GM13977 (cell line): ENCODE measurements at regions not wholly inside any gene's neighbourhood (a gene's known extent, or its start where the extent isn't known, plus 50 kb on each side); places are given as distances from the start of the nearest gene placed in this dataset.

ENCODE experiments used
- DNase-seq: peaks from one replicate; pipeline ENCODE4 v3.0.0; 2012; ENCODE audit warnings: low spot score
- CTCF ChIP-seq: IDR thresholded peaks from 2 replicates; pipeline ENCODE4 v1.5.1; 2012; ENCODE audit warnings: mild to moderate bottlenecking, control low read depth; ENCODE audit not compliant: insufficient read depth; ENCODE audit errors: extremely low read depth, missing control alignments
- in situ Hi-C: fragments of 300-500 bp; cut with MboI; formaldehyde crosslinking; loops from one replicate; pipeline ENCODE4 v1.12.0; 2022; ENCODE audit warnings: low sequenced_read_pairs, low pct_unique_long_range_greater_than_20kb, mixed read lengths, inconsistent platforms; ENCODE audit not compliant: unreplicated experiment

- no peak for TF ChIP-seq CTCF
- DNase-seq: no peak
- in situ Hi-C loops: no loop called here
These were observed 92.2 kb upstream of the GNAQ start for GRCh38 chr9:78123808-78124207.

GRCh38 chr9:78122631-78123030, 91.0 kb upstream of the GNAQ start:
- in situ Hi-C loops: no loop called here
- TF ChIP-seq CTCF: no peak
- DNase-seq: no peak

GRCh38 chr9:78121488-78121887, 89.9 kb upstream of the GNAQ start:
- peak; percentile 58 for TF ChIP-seq CTCF
- in situ Hi-C loops: no loop called here

GRCh38 chr9:78118742-78119473, 87.3 kb upstream of the GNAQ start:
- DNase-seq: peak; percentile 50
- no peak for TF ChIP-seq CTCF
- in situ Hi-C loops: no loop called here

More at GRCh38 chr9:78121488-78121887, 89.9 kb upstream of the GNAQ start:
- no peak for DNase-seq

- in situ Hi-C loops: no loop called here
These were observed 83.5 kb upstream of the GNAQ start for GRCh38 chr9:78115073-78115472.

GRCh38 chr9:78114581-78114980, 83.0 kb upstream of the GNAQ start:
- TF ChIP-seq CTCF: no peak
- DNase-seq: no peak
- in situ Hi-C loops: no loop called here

More at GRCh38 chr9:78115073-78115472, 83.5 kb upstream of the GNAQ start:
- peak; percentile 17 for DNase-seq
- TF ChIP-seq CTCF: peak; percentile 38
